Right lobe of liver (tissue), 6 donors: ENCODE measurements at regions not wholly inside any gene's neighbourhood (a gene's known extent, or its start where the extent isn't known, plus 50 kb on each side); places are given as distances from the start of the nearest gene placed in this dataset.

Experiments
- ATAC-seq, 4 donors: fragments of 200-7000 bp; cut with Tn5 transposase; one replicate each; pipeline ENCODE4 v1.9.1; 2020; ENCODE audit warnings: mild to moderate bottlenecking in 4 of 4, moderate library complexity in 4 of 4
- DNase-seq, 3 donors: peaks; one replicate each; pipeline ENCODE4 v3.0.0-alpha.2; 2020
- H3K27ac ChIP-seq, 3 donors: fragments of 200-600 bp; one replicate each; pipeline ENCODE4 v1.8.0; 2022
- H3K27me3 ChIP-seq, 2 donors: fragments of 200-600 bp; one replicate each; pipeline ENCODE4 v1.8.0; 2022
- H3K36me3 ChIP-seq, 4 donors: fragments of 200-600 bp; sonication (generic) in 1 of 4; one replicate each; pipeline versions ENCODE4 v1.5.1 to v1.8.0; 2017 to 2022; ENCODE audit warnings: control low read depth in 1 of 4
- H3K4me1 ChIP-seq, 4 donors: fragments of 200-600 bp; sonication (generic) in 1 of 4; one replicate each; pipeline versions ENCODE4 v1.5.1 to v1.8.0; 2017 to 2022; ENCODE audit warnings: control low read depth in 1 of 4
- H3K4me3 ChIP-seq, 3 donors: fragments of 200-600 bp; one replicate each; pipeline ENCODE4 v1.8.0; 2022
- H3K9me3 ChIP-seq, 4 donors: fragments of 200-600 bp; sonication (generic) in 1 of 4; one replicate each; pipeline versions ENCODE4 v1.5.1 to v1.8.0; 2017 to 2022; ENCODE audit warnings: control low read depth in 1 of 4
- POLR2A ChIP-seq: fragments of 450-650 bp; IDR thresholded peaks from one replicate; pipeline ENCODE4 v1.6.1; 2017; ENCODE audit warnings: antibody characterized with exemption, mild to moderate bottlenecking
- WGBS: methylation state at CpG from one replicate; pipeline ENCODE4 v1.1.6; 2018; ENCODE audit warnings: low coverage, low lambda C conversion rate; ENCODE audit not compliant: insufficient coverage; ENCODE audit errors: missing lambda C conversion rate; 5-methylcytosine and 5-hydroxymethylcytosine counted together
- intact Hi-C, 2 donors: fragments of 100-400 bp; cut with DNase I; formaldehyde crosslinking; loops; one replicate each; pipeline versions ENCODE4 v1.11.2 to v1.14.1; 2022
- TF ChIP-seq, protein P1 (sequence below), 4 donors: fragments of 200-600 bp in 3 of 4; fragments of 450-650 bp in 1 of 4; IDR thresholded peaks; one replicate each; pipeline versions ENCODE4 v1.5.1 to v1.8.0; 2016 to 2022; ENCODE audit warnings: antibody characterized with exemption in 4 of 4, mild to moderate bottlenecking in 2 of 4
- donor health status: DM: no; HTN: yes; CAD: no.
- donor health status: DM: no; HTN: no; CAD: no.
- donor health status: DM: no; HTN: no; CAD: no.
- donor health status: DM: no; HTN: yes; CAD: no.
- donor health status: DM: no; HTN: yes; CAD: no.

DNA sequence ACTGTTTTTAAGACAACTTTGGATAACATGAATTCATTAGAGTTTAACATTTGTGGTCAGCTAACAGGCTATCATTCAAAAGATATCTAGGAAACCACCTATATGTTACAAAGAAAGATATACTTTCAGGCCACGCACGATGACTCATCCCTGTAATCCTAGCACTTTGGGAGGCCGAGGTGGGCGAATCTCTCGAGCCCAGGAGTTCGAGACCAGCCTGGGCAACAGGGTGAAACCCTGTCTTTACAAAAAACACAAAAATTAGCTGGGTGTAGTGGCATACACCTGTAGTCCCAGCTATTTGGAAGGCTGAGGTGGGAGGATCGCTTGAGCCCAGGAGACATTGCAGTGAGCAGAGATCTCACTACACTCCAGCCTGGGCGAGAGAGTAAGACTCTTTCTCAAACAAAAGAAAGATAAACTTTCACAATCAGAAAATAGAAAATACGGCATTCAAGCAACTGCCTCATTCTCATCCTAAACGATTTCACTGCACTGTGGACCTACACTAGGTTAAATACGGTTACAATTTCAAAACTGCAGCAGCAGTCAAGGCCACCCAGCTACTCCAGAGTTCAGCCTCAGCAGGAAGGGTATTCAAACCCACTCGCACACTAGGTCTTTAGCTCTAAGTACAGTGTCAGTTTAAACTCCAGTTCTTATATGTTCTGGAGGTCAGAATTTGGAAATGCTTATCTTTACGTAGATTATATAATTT is 250.0 kb upstream of the SLC39A10 start:
- ATAC-seq (peak in 2 of 4 donors; percentile 35 to 81), DNase-seq (no peak)
- no peaks in the 10 kb centered on the region for H3K9me3 ChIP-seq
- no peak for TF ChIP-seq POLR2A
- TF ChIP-seq, protein P1, sequence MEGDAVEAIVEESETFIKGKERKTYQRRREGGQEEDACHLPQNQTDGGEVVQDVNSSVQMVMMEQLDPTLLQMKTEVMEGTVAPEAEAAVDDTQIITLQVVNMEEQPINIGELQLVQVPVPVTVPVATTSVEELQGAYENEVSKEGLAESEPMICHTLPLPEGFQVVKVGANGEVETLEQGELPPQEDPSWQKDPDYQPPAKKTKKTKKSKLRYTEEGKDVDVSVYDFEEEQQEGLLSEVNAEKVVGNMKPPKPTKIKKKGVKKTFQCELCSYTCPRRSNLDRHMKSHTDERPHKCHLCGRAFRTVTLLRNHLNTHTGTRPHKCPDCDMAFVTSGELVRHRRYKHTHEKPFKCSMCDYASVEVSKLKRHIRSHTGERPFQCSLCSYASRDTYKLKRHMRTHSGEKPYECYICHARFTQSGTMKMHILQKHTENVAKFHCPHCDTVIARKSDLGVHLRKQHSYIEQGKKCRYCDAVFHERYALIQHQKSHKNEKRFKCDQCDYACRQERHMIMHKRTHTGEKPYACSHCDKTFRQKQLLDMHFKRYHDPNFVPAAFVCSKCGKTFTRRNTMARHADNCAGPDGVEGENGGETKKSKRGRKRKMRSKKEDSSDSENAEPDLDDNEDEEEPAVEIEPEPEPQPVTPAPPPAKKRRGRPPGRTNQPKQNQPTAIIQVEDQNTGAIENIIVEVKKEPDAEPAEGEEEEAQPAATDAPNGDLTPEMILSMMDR (IDR thresholded peaks at IDR 0.05): no peak
- H3K36me3 ChIP-seq: no peaks in the 10 kb centered on the region
- H3K4me3 ChIP-seq: no peak overlapping the region
- H3K4me1 ChIP-seq: no peaks in the 10 kb centered on the region
- H3K27me3 ChIP-seq: no peaks in the 10 kb centered on the region
- 54% methylated on average over 13 of the region's 13 CpGs for WGBS
- no peak overlapping the region for H3K27ac ChIP-seq
- intact Hi-C loops: no loop called here

DNA sequence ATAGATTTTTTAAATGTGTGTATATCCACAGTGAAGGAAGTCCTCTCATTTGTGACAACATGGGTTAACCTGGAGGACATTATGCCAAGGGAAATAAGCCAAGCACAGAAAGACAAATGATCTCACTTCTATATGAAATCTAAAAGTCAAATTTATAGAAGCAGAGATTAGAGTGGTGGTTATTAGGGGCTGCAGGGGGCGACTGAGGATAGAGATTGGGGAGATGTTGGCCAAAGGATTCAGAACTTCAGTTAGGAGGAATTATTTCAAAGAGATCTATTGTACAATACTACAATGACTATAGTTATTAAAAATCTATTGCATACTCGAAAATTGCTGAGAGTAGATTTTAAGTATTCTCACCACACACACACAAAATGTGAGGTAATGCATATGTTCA is 252.4 kb upstream of the SLC39A10 start:
- intact Hi-C loops: no loop called here
- Histone ChIP-seq H3K4me3 (no peak overlapping the region), H3K36me3 (no peaks in the 10 kb centered on the region), H3K27ac (no peak overlapping the region), H3K4me1 (no peaks in the 10 kb centered on the region), H3K27me3 (no peaks in the 10 kb centered on the region), H3K9me3 (no peaks in the 10 kb centered on the region)
- WGBS: 45% methylated on average over 2 of the region's 2 CpGs
- DNase-seq (no peak), ATAC-seq (no peak)
- no peak for TF ChIP-seq POLR2A
- TF ChIP-seq, protein P1 (IDR thresholded peaks at IDR 0.05): no peak

DNA sequence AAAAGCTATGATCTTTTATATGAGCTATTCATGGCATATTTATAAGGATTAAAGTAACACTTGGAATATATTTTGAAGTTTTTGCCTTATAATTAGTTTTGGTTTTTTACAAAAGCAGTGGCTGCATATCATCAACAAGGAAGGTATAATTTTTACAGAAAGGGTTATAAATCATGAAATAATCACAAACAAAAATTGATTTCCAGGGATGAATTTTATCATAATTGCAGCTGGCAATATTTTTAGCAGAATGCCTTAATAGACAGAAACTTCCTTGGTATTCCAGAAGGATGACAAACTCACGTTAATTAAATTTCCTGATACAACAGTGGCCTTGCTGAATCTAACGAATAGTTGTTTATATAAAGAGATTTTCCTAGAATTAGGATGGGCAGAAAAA is 260.5 kb upstream of the SLC39A10 start:
- intact Hi-C loops: no loop called here
- 33% methylated on average over 2 of the region's 2 CpGs for WGBS
- ATAC-seq: no peak

DNA sequence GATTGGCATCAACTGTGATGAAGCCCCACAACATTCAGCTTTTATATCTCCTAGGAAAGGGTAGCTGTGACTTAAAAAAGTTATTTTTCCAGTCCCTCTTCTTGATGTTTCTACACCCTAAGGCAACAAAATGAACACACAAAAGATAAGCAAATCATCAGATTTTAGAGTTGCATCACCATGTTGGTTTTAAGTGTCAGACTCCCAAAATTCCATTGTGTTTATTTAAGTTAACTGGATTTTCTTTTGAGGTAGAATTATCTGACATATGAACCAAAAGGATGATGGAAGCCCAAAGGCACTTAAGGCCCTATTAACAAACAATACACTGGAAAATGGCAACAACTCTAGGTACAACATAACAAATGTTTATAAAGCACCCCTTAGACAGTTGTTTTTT is 261.7 kb upstream of the SLC39A10 start:
- Histone ChIP-seq H3K27me3 (no peaks in the 10 kb centered on the region), H3K9me3 (no peaks in the 10 kb centered on the region), H3K4me3 (no peak overlapping the region), H3K27ac (no peak overlapping the region), H3K36me3 (no peaks in the 10 kb centered on the region), H3K4me1 (no peaks in the 10 kb centered on the region)
- ATAC-seq: no peak
- DNase-seq: no peak
- intact Hi-C loops: no loop called here
- TF ChIP-seq, protein P1 (IDR thresholded peaks at IDR 0.05): no peak
- no peak for TF ChIP-seq POLR2A

More for the DNA sequence above, 260.5 kb upstream of the SLC39A10 start:
- Histone ChIP-seq H3K9me3 (no peaks in the 10 kb centered on the region), H3K27ac (no peak overlapping the region), H3K4me1 (no peaks in the 10 kb centered on the region), H3K4me3 (no peak overlapping the region), H3K36me3 (no peaks in the 10 kb centered on the region), H3K27me3 (no peaks in the 10 kb centered on the region)
- TF ChIP-seq, protein P1 (IDR thresholded peaks at IDR 0.05): no peak
- DNase-seq: no peak
